IMR-90 (cell line): ENCODE measurements at regions not wholly inside any gene's neighbourhood (a gene's known extent, or its start where the extent isn't known, plus 50 kb on each side); places are given as distances from the start of the nearest gene placed in this dataset.

Source experiments
- ATAC-seq: fragments of 200-7000 bp; cut with Tn5 transposase; 2 replicates; pipeline ENCODE4 v1.9.1; 2020; ENCODE audit warnings: low read depth, mild to moderate bottlenecking, moderate library complexity
- BruUV-seq: library from RNA; stranded (reverse); fragments of 400-500 nt; replicated peaks from 2 replicates; lab custom pipeline; 2021; lab: Mats Ljungman, UMichigan
- CTCF ChIA-PET: fragments of 300-600 bp; formaldehyde crosslinking; extraction: SDS; loops from one replicate; lab custom pipeline; 2021; ENCODE audit warnings: antibody characterized with exemption; lab: Yijun Ruan, JAX
- POLR2A ChIA-PET: fragments of 300-600 bp; sonication (Branson Sonifier 250); formaldehyde crosslinking; loops from one replicate; lab custom pipeline; 2022; ENCODE audit warnings: antibody characterized with exemption; ENCODE audit not compliant: unreplicated experiment; lab: Charles Lee
- DNase-seq: peaks from one replicate; pipeline ENCODE4 v3.0.0; 2013
- H2AFZ ChIP-seq: replicated peaks from 2 replicates; pipeline ENCODE3; 2013; ENCODE audit warnings: low read length, mild to moderate bottlenecking; ENCODE audit not compliant: poor library complexity
- H2AK5ac ChIP-seq: 2 replicates; pipeline ENCODE4 v1.6.1; 2013; ENCODE audit warnings: low read depth, low read length, inconsistent platforms
- H2AK9ac ChIP-seq: replicated peaks from 2 replicates; pipeline ENCODE3; 2013; ENCODE audit warnings: mild to moderate bottlenecking, low read depth, low read length, moderate library complexity; ENCODE audit not compliant: poor library complexity
- H2BK120ac ChIP-seq: 2 replicates; pipeline ENCODE4 v1.6.1; 2013; ENCODE audit warnings: low read depth, low read length, inconsistent platforms
- H2BK15ac ChIP-seq: 3 replicates; pipeline ENCODE4 v1.6.1; 2013; ENCODE audit warnings: low read depth, low read length, inconsistent platforms
- H2BK20ac ChIP-seq: 2 replicates; pipeline ENCODE4 v1.6.1; 2013; ENCODE audit warnings: low read depth, mild to moderate bottlenecking, inconsistent platforms, low read length, moderate library complexity
- H2BK5ac ChIP-seq: 2 replicates; pipeline ENCODE4 v1.6.1; 2013; ENCODE audit warnings: mild to moderate bottlenecking, low read depth, low read length, inconsistent platforms; ENCODE audit not compliant: poor library complexity, severe bottlenecking
- H3K14ac ChIP-seq: replicated peaks from 2 replicates; pipeline ENCODE4 v1.6.1; 2013; ENCODE audit warnings: low read depth, low read length, inconsistent platforms
- H3K18ac ChIP-seq: 2 replicates; pipeline ENCODE4 v1.6.1; 2013; ENCODE audit warnings: low read depth, low read length, control low read depth
- H3K23ac ChIP-seq: 2 replicates; pipeline ENCODE4 v1.6.1; 2013; ENCODE audit warnings: low read depth, low read length, inconsistent platforms
- H3K27ac ChIP-seq: 2 replicates; pipeline ENCODE4 v1.5.1; 2013; ENCODE audit warnings: mild to moderate bottlenecking, control low read depth, low read length; ENCODE audit not compliant: insufficient read depth
- H3K27me3 ChIP-seq: 2 replicates; pipeline ENCODE4 v1.6.1; 2013; ENCODE audit warnings: low read length; ENCODE audit not compliant: control insufficient read depth, insufficient read depth
- H3K36me3 ChIP-seq: 2 replicates; pipeline ENCODE4 v1.6.1; 2013; ENCODE audit warnings: low read length, mixed read lengths; ENCODE audit not compliant: control insufficient read depth, insufficient read depth
- H3K4ac ChIP-seq: 2 replicates; pipeline ENCODE4 v1.6.1; 2013; ENCODE audit warnings: low read depth, low read length, inconsistent platforms
- H3K4me1 ChIP-seq: 2 replicates; pipeline ENCODE4 v1.6.1; 2013; ENCODE audit warnings: low read length, mixed read lengths; ENCODE audit not compliant: control insufficient read depth, insufficient read depth
- H3K4me2 ChIP-seq: 2 replicates; pipeline ENCODE4 v1.6.1; 2013; ENCODE audit warnings: low read depth, mild to moderate bottlenecking, control low read depth, low read length, moderate library complexity
- H3K4me3 ChIP-seq: 2 replicates; pipeline ENCODE4 v1.5.1; 2013; ENCODE audit warnings: low read depth, mild to moderate bottlenecking, control low read depth, low read length, moderate library complexity; ENCODE audit not compliant: insufficient read depth
- H3K56ac ChIP-seq: 2 replicates; pipeline ENCODE4 v1.6.1; 2013; ENCODE audit warnings: low read length, inconsistent platforms; ENCODE audit not compliant: insufficient read depth; ENCODE audit errors: extremely low read depth
- H3K79me1 ChIP-seq, 2 experiments: 2 replicates each; pipeline ENCODE4 v1.6.1; 2013; ENCODE audit warnings: low read length in 2 of 2, inconsistent platforms in 1 of 2, low read depth in 1 of 2
- H3K9ac ChIP-seq: 2 replicates; pipeline ENCODE4 v1.6.1; 2013; ENCODE audit warnings: low read depth, low read length, control low read depth
- H3K9me1 ChIP-seq: 2 replicates; pipeline ENCODE4 v1.6.1; 2013; ENCODE audit warnings: low read length, inconsistent platforms; ENCODE audit not compliant: insufficient read depth
- H3K9me3 ChIP-seq: 2 replicates; pipeline ENCODE4 v1.6.1; 2013; ENCODE audit warnings: low read length; ENCODE audit not compliant: control insufficient read depth, insufficient read depth
- H4K20me1 ChIP-seq: 2 replicates; pipeline ENCODE4 v1.6.1; 2013; ENCODE audit warnings: low read length, inconsistent platforms; ENCODE audit not compliant: insufficient read depth
- H4K5ac ChIP-seq: 2 replicates; pipeline ENCODE4 v1.6.1; 2013; ENCODE audit warnings: mild to moderate bottlenecking, low read depth, low read length, control low read depth
- H4K8ac ChIP-seq, 2 experiments: 2 replicates each; pipeline ENCODE4 v1.6.1; 2013; ENCODE audit warnings: low read depth in 2 of 2, low read length in 2 of 2, control low read depth in 1 of 2, inconsistent platforms in 1 of 2
- H4K91ac ChIP-seq: 2 replicates; pipeline ENCODE4 v1.6.1; 2013; ENCODE audit warnings: low read depth, low read length, inconsistent platforms; ENCODE audit not compliant: insufficient read depth
- BHLHE40 ChIP-seq: fragments of 150-350 bp; IDR thresholded peaks from 2 replicates; pipeline ENCODE4 v1.6.1; 2016; ENCODE audit warnings: mild to moderate bottlenecking, low read depth, low read length
- CEBPB ChIP-seq: IDR thresholded peaks from 2 replicates; pipeline ENCODE4 v1.6.1; 2012; ENCODE audit warnings: low read depth, low read length, improper control_type of control experiment
- CHD1 ChIP-seq: IDR thresholded peaks from 2 replicates; pipeline ENCODE4 v1.6.1; 2012; ENCODE audit warnings: low read depth, low read length, improper control_type of control experiment
- FOS ChIP-seq: fragments of 150-350 bp; IDR thresholded peaks from 2 replicates; pipeline ENCODE4 v1.6.1; 2016; ENCODE audit warnings: low read depth, low read length
- MAFK ChIP-seq: IDR thresholded peaks from 2 replicates; pipeline ENCODE4 v1.6.1; 2012; ENCODE audit warnings: low read depth, low read length, improper control_type of control experiment
- MAZ ChIP-seq: IDR thresholded peaks from 2 replicates; pipeline ENCODE4 v1.6.1; 2012; ENCODE audit warnings: low read depth, mild to moderate bottlenecking, low read length, improper control_type of control experiment, moderate library complexity, borderline replicate concordance
- MXI1 ChIP-seq: IDR thresholded peaks from 2 replicates; pipeline ENCODE4 v1.6.1; 2012; ENCODE audit warnings: low read depth, mild to moderate bottlenecking, low read length, moderate library complexity, borderline replicate concordance
- NFE2L2 ChIP-seq: fragments of 150-350 bp; IDR thresholded peaks from 2 replicates; pipeline ENCODE4 v1.6.1; 2016; ENCODE audit warnings: low read depth, mild to moderate bottlenecking, low read length
- POLR2A ChIP-seq: IDR thresholded peaks from 2 replicates; pipeline ENCODE4 v1.6.1; 2012; ENCODE audit warnings: mild to moderate bottlenecking, low read depth, low read length
- RAD21 ChIP-seq: IDR thresholded peaks from 2 replicates; pipeline ENCODE4 v1.6.1; 2012; ENCODE audit warnings: low read length, improper control_type of control experiment
- RCOR1 ChIP-seq: IDR thresholded peaks from 2 replicates; pipeline ENCODE4 v1.6.1; 2012; ENCODE audit warnings: mild to moderate bottlenecking, low read length, improper control_type of control experiment; ENCODE audit not compliant: insufficient replicate concordance
- RFX5 ChIP-seq: IDR thresholded peaks from 2 replicates; pipeline ENCODE4 v1.8.0; 2012; ENCODE audit warnings: low read depth, mild to moderate bottlenecking, low read length, moderate library complexity
- SMC3 ChIP-seq: fragments of 150-350 bp; IDR thresholded peaks from 2 replicates; pipeline ENCODE4 v1.6.1; 2016; ENCODE audit warnings: low read depth, mild to moderate bottlenecking, antibody characterized with exemption, low read length, moderate library complexity
- USF2 ChIP-seq: fragments of 150-350 bp; IDR thresholded peaks from 2 replicates; pipeline ENCODE4 v1.6.1; 2017; ENCODE audit warnings: mild to moderate bottlenecking, antibody characterized with exemption, low read length, low read depth
- WGBS, 2 experiments: methylation state at CpG; one replicate each; pipeline versions ENCODE4 v1.1.5 to v1.1.7; 2013; ENCODE audit warnings: missing lambda C conversion rate in 2 of 2; ENCODE audit not compliant: insufficient read length in 1 of 2; ENCODE audit errors: extremely low coverage in 2 of 2; 5-methylcytosine and 5-hydroxymethylcytosine counted together
- dilution Hi-C: fragments of 300-500 bp; cut with HindIII; formaldehyde crosslinking; loops from one replicate; pipeline ENCODE4 v1.14.3; 2018; ENCODE audit warnings: low sequenced_read_pairs; ENCODE audit not compliant: unreplicated experiment
- in situ Hi-C: fragments of 300-500 bp; cut with MboI; formaldehyde crosslinking; loops from 3 replicates; pipeline ENCODE4 v1.14.3; 2019; ENCODE audit warnings: low sequenced_read_pairs, inconsistent platforms, mixed read lengths
- intact Hi-C: fragments of 100-400 bp; cut with micrococcal nuclease; formaldehyde crosslinking; loops from 2 replicates; pipeline ENCODE4 v1.10.0; 2022
- TF ChIP-seq, protein P1 (sequence below): fragments of 150-350 bp; IDR thresholded peaks from 2 replicates; pipeline ENCODE4 v1.6.1; 2016; ENCODE audit warnings: low read depth, mild to moderate bottlenecking, low read length, moderate library complexity, borderline replicate concordance
- TF ChIP-seq, protein P2 (sequence below): conservative IDR thresholded peaks from 2 replicates; pipeline ENCODE4 v1.5.1; 2012; ENCODE audit warnings: mild to moderate bottlenecking, low read depth, low read length, improper control_type of control experiment

GRCh38 chrX:96449191-96449590 is 235.5 kb upstream of the DIAPH2 start:
- Histone ChIP-seq H4K20me1 (no peaks in the 10 kb centered on the region), H3K4me1 (no peaks in the 10 kb centered on the region), H2BK20ac (no peak overlapping the region), H4K91ac (no peak overlapping the region), H3K27me3 (no peaks in the 10 kb centered on the region; the same call in 1 of the 2 replicates), H3K9me3 (no peaks in the 10 kb centered on the region), H2AK9ac (no peak overlapping the region), H2BK5ac (no peak overlapping the region), H2BK15ac (no peak overlapping the region), H2AFZ (no peak overlapping the region), H3K9ac (no peak overlapping the region), H3K4me3 (no peak overlapping the region), H3K23ac (no peak overlapping the region), H3K18ac (no peak overlapping the region), H3K27ac (no peak overlapping the region), H3K4ac (no peak overlapping the region), H2AK5ac (no peak overlapping the region), H4K8ac (no peak overlapping the region), H3K14ac (no peak overlapping the region), H3K9me1 (no peaks in the 10 kb centered on the region), H3K36me3 (no peaks in the 10 kb centered on the region), H3K4me2 (no peak overlapping the region), H4K5ac (no peak overlapping the region), H2BK120ac (no peak overlapping the region), H3K56ac (no peak overlapping the region), H3K79me1 (no peaks in the 10 kb centered on the region)
- DNase-seq (no peak), ATAC-seq (no peak)
- BruUV-seq: no TSS peak
- WGBS, 2 experiments: no CpG with 5 or more reads among the region's 6 CpGs
- intact Hi-C loops: no loop called here
- dilution Hi-C loops: no loop called here
- CTCF ChIA-PET: no interaction called here
- in situ Hi-C loops: no loop called here
- TF ChIP-seq MXI1 (no peak), NFE2L2 (no peak), BHLHE40 (no peak), CEBPB (no peak), MAFK (no peak), RFX5 (no peak), MAZ (no peak), SMC3 (no peak), RAD21 (no peak), POLR2A (no peak), USF2 (no peak), CHD1 (no peak), FOS (no peak), RCOR1 (no peak)
- TF ChIP-seq, protein P1, sequence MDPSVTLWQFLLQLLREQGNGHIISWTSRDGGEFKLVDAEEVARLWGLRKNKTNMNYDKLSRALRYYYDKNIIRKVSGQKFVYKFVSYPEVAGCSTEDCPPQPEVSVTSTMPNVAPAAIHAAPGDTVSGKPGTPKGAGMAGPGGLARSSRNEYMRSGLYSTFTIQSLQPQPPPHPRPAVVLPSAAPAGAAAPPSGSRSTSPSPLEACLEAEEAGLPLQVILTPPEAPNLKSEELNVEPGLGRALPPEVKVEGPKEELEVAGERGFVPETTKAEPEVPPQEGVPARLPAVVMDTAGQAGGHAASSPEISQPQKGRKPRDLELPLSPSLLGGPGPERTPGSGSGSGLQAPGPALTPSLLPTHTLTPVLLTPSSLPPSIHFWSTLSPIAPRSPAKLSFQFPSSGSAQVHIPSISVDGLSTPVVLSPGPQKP: no peak
- TF ChIP-seq, protein P2, sequence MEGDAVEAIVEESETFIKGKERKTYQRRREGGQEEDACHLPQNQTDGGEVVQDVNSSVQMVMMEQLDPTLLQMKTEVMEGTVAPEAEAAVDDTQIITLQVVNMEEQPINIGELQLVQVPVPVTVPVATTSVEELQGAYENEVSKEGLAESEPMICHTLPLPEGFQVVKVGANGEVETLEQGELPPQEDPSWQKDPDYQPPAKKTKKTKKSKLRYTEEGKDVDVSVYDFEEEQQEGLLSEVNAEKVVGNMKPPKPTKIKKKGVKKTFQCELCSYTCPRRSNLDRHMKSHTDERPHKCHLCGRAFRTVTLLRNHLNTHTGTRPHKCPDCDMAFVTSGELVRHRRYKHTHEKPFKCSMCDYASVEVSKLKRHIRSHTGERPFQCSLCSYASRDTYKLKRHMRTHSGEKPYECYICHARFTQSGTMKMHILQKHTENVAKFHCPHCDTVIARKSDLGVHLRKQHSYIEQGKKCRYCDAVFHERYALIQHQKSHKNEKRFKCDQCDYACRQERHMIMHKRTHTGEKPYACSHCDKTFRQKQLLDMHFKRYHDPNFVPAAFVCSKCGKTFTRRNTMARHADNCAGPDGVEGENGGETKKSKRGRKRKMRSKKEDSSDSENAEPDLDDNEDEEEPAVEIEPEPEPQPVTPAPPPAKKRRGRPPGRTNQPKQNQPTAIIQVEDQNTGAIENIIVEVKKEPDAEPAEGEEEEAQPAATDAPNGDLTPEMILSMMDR: no peak
- POLR2A ChIA-PET: interaction anchor here (0.7 kb wide), 1 partner anchor 13 kb away, joined by 4 read pairs; no protein-coding TSS in a partner anchor
